GM19025 (cell line): ENCODE measurements at regions not wholly inside any gene's neighbourhood (a gene's known extent, or its start where the extent isn't known, plus 50 kb on each side); places are given as distances from the start of the nearest gene placed in this dataset.

Source experiments
- ATAC-seq: cut with Tn5 transposase; IDR thresholded peaks from one replicate; pipeline ENCODE4 v1.9.1; 2021; ENCODE audit warnings: mild to moderate bottlenecking, low read depth, moderate library complexity; ENCODE audit not compliant: unreplicated experiment

DNA sequence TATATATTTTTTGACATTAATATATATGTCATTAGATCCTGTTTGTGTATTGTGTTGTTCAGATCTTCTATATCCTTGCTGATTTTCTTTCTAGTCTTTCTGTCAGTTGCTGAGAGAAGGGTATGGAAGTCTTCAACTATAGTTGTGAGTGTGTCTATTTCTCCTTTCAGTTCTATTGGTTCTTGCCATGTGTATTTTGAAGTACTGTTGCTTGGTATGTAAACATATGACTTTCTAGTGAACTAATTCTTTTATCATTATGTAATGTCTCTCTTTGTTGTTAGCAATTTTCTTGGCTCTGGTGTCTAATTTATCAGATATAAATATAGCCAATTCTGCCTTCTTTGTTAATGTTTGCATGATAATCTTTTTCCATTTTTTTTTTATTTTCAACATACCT is 84.3 kb upstream of the CAST start:
- no peak for ATAC-seq

DNA sequence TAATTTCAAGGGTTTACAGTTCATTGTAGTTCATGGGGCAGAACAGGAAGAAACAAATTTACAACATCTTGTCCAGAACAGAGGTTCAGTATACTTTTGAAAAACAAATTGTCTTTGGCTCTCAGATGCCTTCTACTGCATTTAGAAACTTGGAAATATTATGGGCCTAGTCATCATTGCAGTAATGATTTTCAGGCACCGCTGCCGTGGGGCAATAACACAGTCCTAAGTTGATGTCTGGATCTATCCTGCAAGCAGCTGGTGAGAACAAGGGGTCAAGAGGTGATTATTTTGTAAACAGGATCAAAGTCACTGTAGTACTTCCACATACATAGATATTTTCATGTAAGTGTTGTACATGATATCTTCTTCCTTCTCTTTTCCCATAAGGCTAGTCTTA is 82.5 kb upstream of the CAST start:
- ATAC-seq, result no peak

DNA sequence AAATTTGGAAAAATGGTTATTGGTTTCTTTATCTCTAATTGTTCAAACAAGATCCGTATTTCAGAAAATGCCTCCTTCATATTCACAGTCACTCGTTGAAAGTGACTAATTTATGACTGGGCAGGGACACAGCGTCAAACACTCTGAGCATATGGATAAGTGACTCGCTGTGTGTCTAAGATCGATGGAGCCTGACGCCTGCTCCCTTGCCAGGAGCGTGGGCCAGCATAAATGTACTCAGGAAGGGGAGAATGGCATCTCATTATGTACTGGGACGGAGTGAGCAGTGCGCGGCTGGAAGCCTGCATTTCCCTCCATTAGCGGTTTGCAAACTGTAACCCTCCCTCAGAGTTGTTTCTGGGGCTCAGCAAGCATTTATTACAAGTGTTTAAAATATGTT is 79.8 kb upstream of the CAST start:
- ATAC-seq, result no peak

GRCh38 chr5:96584712-96585111 is 77.5 kb upstream of the CAST start:
- ATAC-seq, result no peak

DNA sequence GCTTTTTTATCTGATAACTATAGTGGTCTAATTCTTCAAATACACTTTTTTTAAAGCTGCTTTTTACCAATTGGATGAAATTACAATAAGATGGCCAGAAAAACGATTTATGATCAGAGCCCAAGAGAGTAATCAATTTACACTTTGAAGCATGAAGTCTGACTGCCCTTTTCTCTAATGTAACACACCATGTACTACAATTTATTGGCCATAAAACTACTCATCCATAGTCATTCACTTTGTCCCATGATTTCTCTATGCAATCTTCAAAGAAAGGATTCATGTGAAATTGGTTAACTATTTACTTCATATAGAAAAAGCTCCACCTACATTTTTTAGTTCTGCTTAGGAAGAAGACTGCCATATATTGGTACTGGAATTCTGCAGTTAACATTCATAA is 73.6 kb upstream of the CAST start:
- ATAC-seq, result no peak

DNA sequence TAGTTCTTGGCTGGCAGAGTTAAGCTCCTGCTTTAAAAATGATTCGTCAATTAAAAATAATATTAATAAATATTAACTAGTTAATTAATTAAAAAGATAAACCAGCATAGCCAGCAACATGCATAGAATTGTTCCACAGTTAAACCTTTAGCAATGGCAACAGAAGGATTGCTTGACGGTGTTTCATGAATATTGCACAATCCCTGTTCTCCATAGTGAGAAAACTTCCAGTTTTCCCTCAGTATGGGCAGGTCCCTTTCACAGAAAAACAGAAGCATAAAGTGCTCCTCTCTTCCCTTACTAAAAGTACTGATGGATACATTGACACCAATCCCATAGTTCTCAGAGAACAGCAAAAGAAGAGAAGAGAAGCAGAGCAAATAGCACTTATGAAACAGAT is 71.4 kb upstream of the CAST start:
- no peak for ATAC-seq

DNA sequence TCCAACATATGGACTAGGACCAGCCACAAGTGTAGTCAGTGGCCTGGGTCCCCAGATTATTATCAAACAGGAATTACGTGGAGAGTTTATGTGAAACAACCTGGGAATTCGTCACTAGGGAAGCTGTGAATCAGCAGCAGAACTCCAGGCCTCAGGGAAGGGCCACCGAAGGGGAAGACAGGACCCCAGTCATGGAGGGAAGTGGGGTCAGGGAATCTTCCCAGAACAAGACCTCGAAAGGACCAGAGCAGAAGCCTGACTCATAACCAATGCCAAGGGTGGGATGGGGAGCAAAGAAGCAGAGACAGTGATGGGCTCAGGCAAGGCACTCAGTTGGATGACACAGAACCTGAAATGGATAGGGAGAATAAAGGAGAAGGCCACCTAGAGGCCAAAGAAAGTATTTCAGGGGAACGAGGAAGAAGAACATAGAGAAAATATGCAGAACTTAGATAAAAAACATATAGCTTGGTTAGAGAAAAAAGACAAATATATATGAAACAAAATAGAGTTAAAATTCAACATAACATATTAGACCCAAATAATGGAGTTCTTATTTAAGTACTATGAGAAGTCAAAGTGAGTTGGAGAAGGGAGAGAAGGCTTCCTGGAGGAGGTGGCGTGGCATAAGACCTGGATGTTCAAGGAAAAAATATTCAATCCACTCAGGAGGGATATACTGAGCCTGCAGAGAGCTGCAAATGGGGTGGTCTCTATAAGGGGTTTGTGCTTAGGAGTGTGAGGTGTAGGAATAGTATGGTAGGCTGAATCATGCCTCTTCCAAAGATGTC is 66.7 kb upstream of the CAST start:
- no peak for ATAC-seq

DNA sequence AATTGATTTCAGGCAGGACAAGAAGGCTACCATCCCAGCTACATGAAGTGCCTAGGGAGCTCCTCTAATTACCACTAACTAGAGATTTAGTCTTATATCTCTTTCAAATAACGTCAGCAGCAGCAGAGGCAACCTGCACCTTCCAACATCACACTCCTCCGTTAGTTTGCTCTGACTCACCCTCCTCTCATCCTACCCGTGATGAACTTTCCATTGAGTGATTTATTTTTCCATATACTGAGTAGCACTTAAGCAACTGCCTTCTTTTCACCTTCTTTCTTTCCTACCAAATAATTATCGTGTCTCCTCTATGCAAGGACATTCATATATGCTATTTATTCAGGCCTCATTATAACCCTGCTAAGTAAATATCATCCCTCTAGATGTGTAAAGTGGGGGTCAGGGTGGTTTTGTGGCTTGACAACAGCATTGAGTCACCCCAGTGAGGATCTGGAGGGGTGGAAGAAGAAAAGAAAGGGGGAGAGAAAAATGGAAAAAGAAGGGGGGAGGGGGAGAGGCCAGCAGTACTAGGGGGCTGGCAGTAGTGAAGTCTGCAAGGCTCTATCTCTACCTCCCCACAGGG is 64.6 kb upstream of the CAST start:
- no peak for ATAC-seq

DNA sequence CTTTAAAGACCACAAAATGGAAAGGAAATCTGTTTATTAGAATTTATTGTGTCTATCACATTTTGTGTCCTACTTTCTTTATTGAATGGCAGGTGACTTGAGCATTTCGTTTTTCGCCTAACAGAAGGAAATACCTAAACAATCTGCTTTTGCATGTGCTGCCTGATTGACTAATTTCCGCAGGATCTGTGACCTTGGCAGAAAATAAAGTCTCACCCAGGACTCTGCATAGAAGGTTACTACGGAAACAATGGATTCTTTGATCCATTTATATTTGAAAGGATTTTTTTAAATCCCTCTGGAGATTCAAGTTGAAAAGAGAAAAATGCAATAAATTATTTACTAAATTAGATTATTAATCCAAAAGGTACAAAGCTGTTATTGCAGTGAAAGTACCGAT is 61.0 kb upstream of the CAST start:
- ATAC-seq, result no peak

- peak; percentile 74 for ATAC-seq
These were observed 60.4 kb upstream of the CAST start for GRCh38 chr5:96601715-96602244.

DNA sequence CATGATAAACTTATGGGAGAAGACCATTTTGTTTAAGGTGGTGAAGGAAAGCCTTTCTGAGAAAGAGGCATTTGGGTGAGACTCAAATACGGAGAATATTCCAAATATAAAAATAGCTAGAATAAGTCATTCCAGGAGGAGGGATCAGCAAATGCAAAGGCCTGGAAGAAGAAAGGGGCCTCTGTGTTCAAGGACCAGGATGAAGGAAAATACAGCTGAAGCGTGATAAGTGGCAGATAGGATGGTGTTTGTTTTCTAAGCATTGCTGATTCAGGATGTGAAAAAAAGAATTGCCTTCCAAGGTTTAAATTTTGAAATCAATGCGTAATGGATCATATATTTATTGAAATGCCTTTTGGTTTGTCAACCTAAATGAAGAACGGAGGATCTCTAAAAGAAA is 59.4 kb upstream of the CAST start:
- ATAC-seq, result no peak

DNA sequence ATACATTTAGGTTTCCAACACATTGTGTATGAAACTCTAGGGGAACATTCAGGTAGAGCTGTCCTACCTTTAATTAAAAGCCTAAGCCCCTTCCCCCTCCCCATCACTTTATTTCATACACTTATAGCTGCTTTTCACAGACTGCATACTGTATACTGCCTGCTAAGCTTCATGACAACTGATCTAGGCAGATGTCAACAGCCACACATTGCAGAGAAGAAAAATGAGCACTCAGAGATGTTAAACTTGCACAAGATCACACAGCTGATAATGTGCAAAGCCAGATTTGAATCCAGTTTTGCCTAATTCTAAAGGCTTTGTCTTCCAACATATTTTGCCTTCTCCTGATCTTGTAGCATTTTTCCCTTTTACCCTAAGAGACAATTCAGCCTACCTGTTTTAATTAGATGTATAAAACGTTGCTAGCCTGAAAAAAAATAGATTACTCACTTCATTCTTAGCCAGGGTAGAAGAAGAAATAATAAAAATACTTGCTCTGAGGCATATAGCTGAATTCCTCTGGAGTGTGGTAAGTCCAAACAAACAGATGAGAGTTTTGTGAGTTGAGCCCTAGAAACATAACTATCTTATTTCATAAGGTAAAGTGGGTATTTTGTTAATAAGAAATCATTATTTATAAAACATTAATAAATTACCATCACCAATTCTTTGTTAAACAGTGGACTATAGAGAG is 56.9 kb upstream of the CAST start:
- no peak for ATAC-seq

GRCh38 chr5:96609369-96609768 is 52.8 kb upstream of the CAST start:
- no peak for ATAC-seq

GRCh38 chr5:96610747-96611146 is 51.4 kb upstream of the CAST start:
- ATAC-seq, result no peak

DNA sequence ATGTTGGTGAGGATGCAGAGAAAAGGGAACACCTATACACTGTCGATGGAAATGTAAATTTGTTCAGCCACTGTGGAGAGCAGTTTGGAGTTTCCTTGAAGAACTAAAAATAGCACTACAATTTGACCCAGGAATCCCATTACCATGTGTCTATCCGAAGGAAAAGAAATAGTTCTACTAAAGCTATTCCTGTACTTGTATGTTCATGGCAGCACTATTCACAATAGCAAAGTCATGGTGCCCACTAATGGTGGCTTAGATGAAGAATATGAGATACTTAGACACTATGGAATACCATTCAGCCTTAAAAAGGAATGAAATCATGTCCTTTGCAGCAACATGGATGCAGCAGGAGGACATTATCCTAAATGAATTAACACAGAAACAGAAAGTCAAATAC is 50.2 kb upstream of the CAST start:
- ATAC-seq, result no peak
